ENCODE measurements at regions not wholly inside any gene's neighbourhood (a gene's known extent, or its start where the extent isn't known, plus 50 kb on each side); places are given as distances from the start of the nearest gene placed in this dataset.

DNA sequence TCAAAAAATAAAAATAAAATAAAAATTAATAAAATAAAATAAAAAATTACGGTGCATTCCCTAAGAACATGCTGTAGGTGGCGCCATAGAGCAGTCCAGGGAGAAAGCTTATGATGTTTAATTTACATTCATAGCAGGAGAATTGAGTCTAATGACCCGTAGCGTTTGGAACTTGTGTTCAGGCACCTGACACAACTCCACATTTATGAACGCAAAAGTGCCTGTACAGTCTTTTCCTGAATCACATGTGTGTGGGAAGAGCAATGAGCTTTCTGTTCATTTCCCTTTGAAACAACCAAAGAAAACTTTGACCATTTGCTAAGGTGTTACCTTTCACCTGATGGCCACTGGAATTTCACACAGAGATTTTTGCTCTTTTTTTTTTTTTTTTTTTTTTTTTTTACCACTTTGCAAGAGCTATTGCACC lies 60.6 kb upstream of the KCNA1 start:
- no peak for ATAC-seq (replicated peaks; ENCODE audit: extremely low read depth, poor library complexity, severe bottlenecking)

DNA sequence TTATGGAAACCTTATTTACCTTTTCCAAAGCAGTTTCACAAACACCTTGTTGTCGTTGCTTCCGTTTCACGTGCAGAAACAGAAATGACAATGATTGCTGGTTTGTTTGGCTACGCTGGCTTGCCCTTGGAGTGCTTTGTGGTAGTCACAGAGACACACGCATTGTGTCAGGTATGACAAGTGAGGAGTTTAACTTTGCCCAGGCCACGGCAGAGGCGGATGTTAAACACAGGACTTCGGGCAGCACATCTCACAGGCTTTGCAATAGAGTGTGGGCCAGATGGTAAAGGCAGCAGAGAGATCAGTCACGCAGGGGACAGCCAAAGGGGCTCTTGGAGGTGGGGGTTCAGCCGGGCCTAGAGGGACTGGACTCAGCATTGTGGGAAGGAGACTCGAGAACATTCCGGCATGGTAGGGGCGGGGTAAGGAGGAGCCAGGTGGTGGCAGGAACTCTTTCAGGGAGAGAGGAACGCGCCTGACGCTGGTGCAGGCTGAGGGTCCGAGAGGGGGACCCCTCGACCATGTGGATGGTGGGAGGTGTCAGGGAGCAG lies 59.8 kb upstream of the KCNA1 start:
- ATAC-seq (replicated peaks; ENCODE audit: extremely low read depth, poor library complexity, severe bottlenecking) (no peak), DNase-seq (ENCODE audit: low spot score in 2 of 2) (no peak)
- peaks cover 2% of the 10 kb centered on the region for H3K36me3 Mint-ChIP-seq (ENCODE audit: insufficient read depth)
- peaks cover 9% of the 10 kb centered on the region for H3K27me3 Mint-ChIP-seq
- H3K9me3 Mint-ChIP-seq = no peaks in the 10 kb centered on the region
- no peak overlapping the region for H3K27ac Mint-ChIP-seq (ENCODE audit: low read depth)
- H3K4me1 Mint-ChIP-seq = no peaks in the 10 kb centered on the region
- H3K4me3 Mint-ChIP-seq = no peak overlapping the region

More for the DNA sequence above, 60.6 kb upstream of the KCNA1 start:
- Mint-ChIP-seq H3K4me3 (no peak overlapping the region), H3K9me3 (no peaks in the 10 kb centered on the region), H3K27me3 (peaks cover 9% of the 10 kb centered on the region), H3K36me3 (ENCODE audit: insufficient read depth) (peaks cover 2% of the 10 kb centered on the region), H3K4me1 (no peaks in the 10 kb centered on the region), H3K27ac (ENCODE audit: low read depth) (no peak overlapping the region)
- DNase-seq (ENCODE audit: low spot score in 2 of 2) = no peak

DNA sequence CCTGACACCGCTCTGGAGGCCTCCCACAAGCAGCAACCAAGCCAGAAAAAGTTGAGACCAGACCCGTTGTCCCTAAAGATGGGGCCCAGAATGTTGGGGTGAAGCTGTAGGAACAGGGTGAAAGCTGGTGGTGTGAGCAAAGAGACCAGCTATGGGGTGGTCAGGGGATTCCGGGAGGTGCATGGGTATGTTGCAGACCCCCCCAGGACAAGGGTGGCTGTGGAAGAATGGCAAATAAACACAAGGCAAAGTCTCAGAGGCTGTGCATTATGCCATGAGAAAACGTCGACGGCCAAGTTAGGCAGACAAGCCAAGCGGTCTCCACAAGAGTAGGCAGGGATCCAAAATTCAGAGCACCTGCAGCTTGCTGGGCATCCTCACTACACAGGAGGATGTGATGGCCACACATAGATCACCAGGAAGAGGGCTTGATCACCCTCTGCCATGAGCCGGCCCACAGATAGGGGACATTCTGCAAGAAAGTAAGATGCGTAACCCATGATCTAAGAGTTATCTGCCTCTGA lies 58.8 kb upstream of the KCNA1 start:
- peaks cover 8% of the 10 kb centered on the region for H3K4me1 Mint-ChIP-seq
- no peak overlapping the region for H3K4me3 Mint-ChIP-seq
- ATAC-seq (replicated peaks; ENCODE audit: extremely low read depth, poor library complexity, severe bottlenecking) (no peak), DNase-seq (ENCODE audit: low spot score in 2 of 2) (no peak)
- H3K36me3 Mint-ChIP-seq (ENCODE audit: insufficient read depth) = peaks cover 2% of the 10 kb centered on the region
- peaks cover 16% of the 10 kb centered on the region for H3K27me3 Mint-ChIP-seq
- H3K27ac Mint-ChIP-seq (ENCODE audit: low read depth) = no peak overlapping the region
- no peaks in the 10 kb centered on the region for H3K9me3 Mint-ChIP-seq

DNA sequence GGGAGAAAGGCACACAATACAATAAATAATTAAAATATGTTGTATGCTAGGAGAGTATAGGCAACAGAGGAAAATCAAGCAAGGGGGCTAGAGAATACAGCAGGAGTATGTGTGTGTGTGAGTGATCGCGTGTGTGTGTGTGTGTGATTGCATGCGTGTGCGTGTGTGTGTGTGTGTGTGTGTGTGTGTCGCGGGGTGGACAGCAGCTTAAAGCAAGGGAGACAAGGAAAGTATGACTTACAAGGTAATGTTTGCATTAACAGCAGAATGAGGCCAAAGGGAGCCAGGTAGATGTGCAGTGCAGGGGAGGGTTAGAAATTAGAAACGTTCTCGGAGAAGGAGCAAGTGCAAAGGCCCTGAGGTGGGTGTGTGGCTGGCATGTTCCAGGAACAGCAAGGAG lies 57.4 kb upstream of the KCNA1 start:
- Mint-ChIP-seq H3K4me1 (peaks cover 8% of the 10 kb centered on the region), H3K27ac (ENCODE audit: low read depth) (no peak overlapping the region), H3K36me3 (ENCODE audit: insufficient read depth) (peaks cover 4% of the 10 kb centered on the region), H3K9me3 (no peaks in the 10 kb centered on the region), H3K27me3 (peaks cover 16% of the 10 kb centered on the region), H3K4me3 (no peak overlapping the region)
- DNase-seq (ENCODE audit: low spot score in 2 of 2) (no peak), ATAC-seq (replicated peaks; ENCODE audit: extremely low read depth, poor library complexity, severe bottlenecking) (no peak)

DNA sequence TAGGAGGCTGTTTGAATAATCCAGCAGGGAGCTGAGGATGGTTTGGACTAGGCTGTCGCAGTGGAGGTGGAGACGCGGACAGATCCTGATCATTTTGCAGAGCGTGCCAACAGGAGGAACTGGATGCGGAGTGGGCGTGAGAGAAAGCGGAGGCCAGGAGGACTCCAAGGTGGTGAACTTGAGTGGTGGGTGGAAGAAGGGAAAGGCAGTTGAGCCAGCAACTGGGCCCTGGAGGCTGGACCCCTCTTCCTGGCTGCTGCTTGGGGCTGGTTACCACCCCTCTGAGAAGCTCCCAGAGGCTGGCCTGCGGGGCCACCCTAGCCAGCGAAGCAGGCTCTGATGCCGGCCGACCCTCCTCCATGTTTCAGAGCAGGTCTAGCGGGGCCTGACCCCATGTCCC lies 56.8 kb upstream of the KCNA1 start:
- Mint-ChIP-seq H3K36me3 (ENCODE audit: insufficient read depth) (peaks cover 4% of the 10 kb centered on the region), H3K4me3 (no peak overlapping the region), H3K27ac (ENCODE audit: low read depth) (no peak overlapping the region), H3K9me3 (no peaks in the 10 kb centered on the region), H3K27me3 (peaks cover 21% of the 10 kb centered on the region), H3K4me1 (peaks cover 13% of the 10 kb centered on the region)
- DNase-seq (ENCODE audit: low spot score in 2 of 2) (no peak), ATAC-seq (replicated peaks; ENCODE audit: extremely low read depth, poor library complexity, severe bottlenecking) (no peak)

DNA sequence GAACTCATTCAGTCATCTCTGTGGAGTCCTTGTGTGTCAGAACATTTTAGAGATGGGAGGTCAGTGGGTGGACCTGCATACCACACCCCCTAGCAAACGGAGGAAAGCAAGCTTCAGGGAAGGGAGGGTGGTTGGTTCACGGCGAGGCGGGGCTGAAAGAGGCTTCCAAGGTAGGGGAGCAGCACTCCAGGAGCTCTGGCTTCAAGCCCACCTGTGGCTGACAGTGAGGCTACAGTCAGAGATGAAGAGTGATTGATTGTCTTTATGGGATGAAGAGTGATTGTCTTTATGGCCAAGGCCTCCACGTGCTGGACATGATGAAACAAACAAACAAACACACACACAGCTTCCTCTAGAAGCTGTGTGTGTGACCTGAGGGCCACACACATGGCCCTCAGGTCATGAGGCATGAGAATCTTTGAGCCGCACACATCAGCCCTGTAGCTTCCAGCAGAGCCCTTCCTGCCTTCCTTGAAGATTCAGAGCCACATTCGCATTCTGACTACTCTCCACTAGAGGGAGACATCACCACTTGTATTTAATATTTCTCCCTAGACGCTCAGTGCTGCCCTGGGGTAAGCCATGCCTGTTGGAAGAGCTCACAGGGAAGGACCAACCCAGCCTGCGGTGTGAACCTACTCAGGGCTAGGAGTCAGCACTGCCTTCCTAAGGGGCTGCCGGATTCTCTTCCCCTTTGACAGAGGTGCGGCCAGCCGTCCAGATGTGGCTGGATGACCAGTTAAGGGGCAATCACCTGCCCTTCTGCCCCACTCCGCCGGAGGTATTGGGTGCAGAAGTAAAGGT lies 54.4 kb upstream of the KCNA1 start:
- H3K36me3 Mint-ChIP-seq (ENCODE audit: insufficient read depth) = peaks cover 4% of the 10 kb centered on the region
- H3K27ac Mint-ChIP-seq (ENCODE audit: low read depth) = no peak overlapping the region
- no peaks in the 10 kb centered on the region for H3K9me3 Mint-ChIP-seq
- no peak overlapping the region for H3K4me3 Mint-ChIP-seq
- peaks cover 36% of the 10 kb centered on the region for H3K27me3 Mint-ChIP-seq
- H3K4me1 Mint-ChIP-seq = peaks cover 21% of the 10 kb centered on the region
- DNase-seq (ENCODE audit: low spot score in 2 of 2) (peak in 1 of 2 donors; percentile 23), ATAC-seq (replicated peaks; ENCODE audit: extremely low read depth, poor library complexity, severe bottlenecking) (peak; percentile 47)

DNA sequence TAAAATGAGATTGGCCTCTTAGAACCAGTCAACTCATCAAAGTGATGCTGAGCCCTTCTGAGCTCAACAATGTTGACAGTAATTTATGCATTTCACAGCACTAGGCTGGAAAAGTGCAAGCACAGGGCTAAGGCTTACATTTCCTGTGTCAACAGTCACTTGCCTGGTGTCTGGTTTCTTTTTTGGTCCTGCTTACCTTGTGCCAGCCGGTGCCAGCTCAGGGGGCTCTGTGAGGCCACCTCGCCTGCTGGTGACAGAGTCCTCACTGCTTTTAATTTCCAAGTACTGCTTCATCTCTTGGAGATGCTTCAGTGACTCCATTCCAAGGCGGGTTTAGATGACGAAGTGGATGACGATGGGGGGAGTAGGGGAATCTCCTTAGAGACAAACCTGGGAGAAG lies 53.1 kb upstream of the KCNA1 start:
- H3K36me3 Mint-ChIP-seq (ENCODE audit: insufficient read depth) = peaks cover 4% of the 10 kb centered on the region
- peaks cover 21% of the 10 kb centered on the region for H3K4me1 Mint-ChIP-seq
- peaks cover 49% of the 10 kb centered on the region for H3K27me3 Mint-ChIP-seq
- no peak overlapping the region for H3K4me3 Mint-ChIP-seq
- H3K9me3 Mint-ChIP-seq = no peaks in the 10 kb centered on the region
- no peak for ATAC-seq (replicated peaks; ENCODE audit: extremely low read depth, poor library complexity, severe bottlenecking)
- H3K27ac Mint-ChIP-seq (ENCODE audit: low read depth) = no peak overlapping the region
- no peak for DNase-seq (ENCODE audit: low spot score in 2 of 2)

DNA sequence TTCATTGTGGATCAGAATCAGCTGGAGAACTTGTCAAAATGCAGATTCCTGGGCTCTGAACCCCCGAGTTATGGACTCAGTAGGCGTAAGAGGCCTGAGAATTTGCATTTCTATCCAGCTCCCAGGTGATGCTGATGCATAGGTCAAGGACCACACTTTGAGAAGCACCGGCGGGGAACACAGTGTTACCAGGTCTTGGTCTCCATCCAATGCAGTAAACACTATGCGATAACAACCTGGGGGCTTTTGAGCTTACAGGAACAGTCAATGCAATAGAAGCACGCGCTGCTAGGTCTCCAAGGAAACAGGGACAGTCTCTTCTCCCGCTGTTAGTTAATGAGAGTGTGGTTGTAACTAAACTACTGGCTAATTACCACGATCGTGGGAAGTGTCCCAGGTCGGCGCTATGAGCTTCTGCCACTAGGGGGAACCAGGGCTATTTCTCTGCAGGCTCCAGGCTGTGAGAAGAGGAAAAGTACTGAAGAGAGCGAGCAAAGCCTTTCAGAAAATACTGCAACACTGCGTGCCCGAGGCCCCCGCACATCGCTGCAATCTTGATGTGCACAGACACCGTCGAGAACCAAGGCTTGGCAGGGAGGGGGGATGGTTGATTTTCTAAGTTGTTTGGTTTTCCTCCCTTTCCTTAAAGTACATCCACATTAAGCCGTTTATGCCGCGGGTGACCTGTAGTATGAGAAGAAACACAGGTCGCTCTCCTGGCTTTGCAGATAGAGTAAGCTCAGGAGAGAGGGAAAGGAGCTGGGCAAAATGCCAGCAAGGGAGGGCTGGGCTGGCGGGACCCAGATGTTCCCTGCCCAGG lies 52.0 kb upstream of the KCNA1 start:
- Mint-ChIP-seq H3K4me3 (peak overlapping the region; percentile 60), H3K9me3 (no peaks in the 10 kb centered on the region), H3K27me3 (peaks cover 55% of the 10 kb centered on the region), H3K4me1 (peaks cover 21% of the 10 kb centered on the region), H3K27ac (ENCODE audit: low read depth) (no peak overlapping the region), H3K36me3 (ENCODE audit: insufficient read depth) (peaks cover 3% of the 10 kb centered on the region)
- ATAC-seq (replicated peaks; ENCODE audit: extremely low read depth, poor library complexity, severe bottlenecking) = peak; percentile 67
- DNase-seq (ENCODE audit: low spot score in 2 of 2) = peak; percentile 46 to 49

DNA sequence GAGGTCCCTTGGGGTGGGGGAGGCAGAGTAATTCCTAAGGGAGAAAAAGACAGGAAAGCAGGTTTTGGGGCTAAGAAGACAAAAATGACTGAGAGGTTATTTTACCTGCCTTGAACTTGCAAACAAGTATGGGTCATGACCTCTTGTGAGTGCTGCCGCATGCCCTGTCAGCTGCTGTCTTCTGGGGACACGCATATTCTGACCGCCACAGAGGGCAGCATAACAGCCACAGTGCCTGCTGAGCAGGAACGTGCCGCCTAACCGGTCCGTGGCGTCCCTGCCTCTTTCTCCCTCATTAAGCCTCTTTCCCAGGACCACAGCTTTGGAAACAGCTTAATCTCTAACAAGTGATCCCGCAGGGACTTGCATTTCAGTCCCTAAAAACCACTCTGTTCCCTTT lies 51.3 kb upstream of the KCNA1 start:
- no peaks in the 10 kb centered on the region for H3K9me3 Mint-ChIP-seq
- peaks cover 21% of the 10 kb centered on the region for H3K4me1 Mint-ChIP-seq
- H3K36me3 Mint-ChIP-seq (ENCODE audit: insufficient read depth) = peaks cover 3% of the 10 kb centered on the region
- H3K4me3 Mint-ChIP-seq = peak overlapping the region; percentile 60
- H3K27ac Mint-ChIP-seq (ENCODE audit: low read depth) = no peak overlapping the region
- no peak for ATAC-seq (replicated peaks; ENCODE audit: extremely low read depth, poor library complexity, severe bottlenecking)
- no peak for DNase-seq (ENCODE audit: low spot score in 2 of 2)
- H3K27me3 Mint-ChIP-seq = peaks cover 62% of the 10 kb centered on the region

DNA sequence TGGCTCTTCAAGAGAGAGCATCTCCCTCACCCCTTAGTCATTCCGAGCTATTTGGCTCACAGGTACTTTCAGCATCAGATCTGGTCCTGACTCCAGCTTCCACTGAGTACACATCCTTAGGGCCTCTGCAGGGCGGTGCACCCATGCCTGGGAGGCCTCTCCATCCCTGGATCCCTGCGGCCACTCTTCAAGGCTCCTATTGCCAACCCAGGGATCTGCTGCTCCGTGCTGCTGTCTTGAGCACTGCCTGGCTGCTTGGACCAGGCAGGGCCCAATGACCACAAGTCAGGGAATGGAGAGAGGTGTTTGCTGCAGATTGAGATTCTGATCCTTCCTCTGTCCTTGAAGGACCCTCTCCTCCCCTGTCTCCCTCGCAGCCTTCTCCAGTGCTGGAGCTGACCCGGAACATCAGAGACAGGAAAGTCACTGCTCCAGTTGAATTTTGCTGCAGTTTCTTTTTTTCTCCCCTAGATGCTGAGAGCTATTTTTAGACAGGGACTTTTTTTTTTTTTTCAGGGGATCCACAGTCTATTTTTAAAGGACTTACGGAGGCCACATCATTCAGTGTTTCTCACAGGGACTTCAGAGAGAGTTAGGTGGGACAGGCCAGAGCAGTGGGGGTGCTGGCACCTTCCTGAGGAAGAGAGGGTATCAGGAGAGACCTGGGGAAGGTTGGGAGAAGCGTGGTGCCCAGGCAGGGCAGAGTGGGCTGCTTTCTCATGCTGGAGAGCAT lies 50.1 kb upstream of the KCNA1 start:
- Mint-ChIP-seq H3K27me3 (peaks cover 75% of the 10 kb centered on the region), H3K4me1 (peaks cover 21% of the 10 kb centered on the region), H3K9me3 (no peaks in the 10 kb centered on the region), H3K27ac (ENCODE audit: low read depth) (no peak overlapping the region), H3K36me3 (ENCODE audit: insufficient read depth) (peaks cover 3% of the 10 kb centered on the region), H3K4me3 (no peak overlapping the region)
- no peak for ATAC-seq (replicated peaks; ENCODE audit: extremely low read depth, poor library complexity, severe bottlenecking)
- no peak for DNase-seq (ENCODE audit: low spot score in 2 of 2)
